Activated naive CD4-positive, alpha-beta T cell treated with anti-CD3 and anti-CD28 coated beads for 36 hours (primary cell): ENCODE measurements at regions not wholly inside any gene's neighbourhood (a gene's known extent, or its start where the extent isn't known, plus 50 kb on each side); places are given as distances from the start of the nearest gene placed in this dataset.

Source experiments
- CTCF ChIA-PET: fragments of 350-600 bp; sonication (Branson Sonifier 250); formaldehyde crosslinking; loops from one replicate; lab custom pipeline; 2021; ENCODE audit warnings: antibody characterized with exemption; lab: Charles Lee
- DNase-seq: peaks from one replicate; pipeline ENCODE4 v3.0.0-alpha.2; 2020
- H3K27ac Mint-ChIP-seq: one replicate; pipeline ENCODE4 v1.8.0; 2021; ENCODE audit warnings: mild to moderate bottlenecking, mixed read lengths
- H3K27me3 Mint-ChIP-seq: one replicate; pipeline ENCODE4 v1.8.0; 2021; ENCODE audit warnings: low read depth, mixed read lengths
- H3K36me3 Mint-ChIP-seq: one replicate; pipeline ENCODE4 v1.8.0; 2021; ENCODE audit warnings: low read depth, mixed read lengths
- H3K4me1 Mint-ChIP-seq: one replicate; pipeline ENCODE4 v1.8.0; 2021; ENCODE audit warnings: low read depth, mixed read lengths
- H3K4me3 Mint-ChIP-seq: one replicate; pipeline ENCODE4 v1.8.0; 2021; ENCODE audit warnings: mild to moderate bottlenecking, moderate library complexity, mixed read lengths
- H3K9me3 Mint-ChIP-seq: one replicate; pipeline ENCODE4 v1.8.0; 2021; ENCODE audit warnings: mixed read lengths
- intact Hi-C: fragments of 100-400 bp; cut with micrococcal nuclease; formaldehyde crosslinking; loops from one replicate; pipeline ENCODE4 v1.15.1; 2023

DNA sequence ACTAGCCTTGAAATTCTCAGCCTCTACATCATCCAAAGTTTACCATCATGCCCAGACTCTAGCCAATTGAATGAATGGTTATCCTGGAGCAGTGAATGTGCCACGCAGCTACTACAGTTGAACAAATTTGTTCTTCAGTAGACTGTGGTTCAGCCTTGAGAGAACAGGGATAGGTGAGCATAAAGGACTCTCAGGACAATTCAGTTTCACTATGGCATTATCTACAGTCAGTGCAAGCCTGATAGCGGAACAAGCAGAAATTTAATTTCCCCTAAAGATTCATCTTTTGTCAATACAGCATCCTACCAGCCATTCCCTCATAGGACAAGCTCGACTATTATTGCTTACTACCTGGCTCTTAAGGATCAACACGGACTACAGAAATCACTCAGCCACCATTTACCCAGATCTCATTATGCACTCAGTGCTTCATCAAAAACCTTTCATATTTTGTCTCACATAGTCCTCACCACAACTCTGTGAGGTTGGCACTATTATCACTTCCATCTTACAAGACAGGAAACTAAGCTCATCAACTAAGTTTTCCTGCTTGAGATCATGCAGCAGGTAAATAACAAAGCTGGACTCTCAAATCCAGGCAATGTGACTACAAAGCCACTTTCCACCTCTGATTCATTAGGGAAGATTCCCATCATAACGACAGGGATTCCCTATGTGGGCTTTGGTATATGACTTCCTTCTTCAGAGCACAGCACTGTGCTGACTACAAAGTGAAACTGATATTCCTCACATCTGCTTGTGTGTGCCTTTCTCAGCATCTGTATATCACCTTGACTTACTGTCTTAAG, 181.5 kb upstream of the ACVR2A start:
- Mint-ChIP-seq H3K36me3 (no peaks in the 10 kb centered on the region), H3K27me3 (no peaks in the 10 kb centered on the region), H3K4me1 (peaks cover 24% of the 10 kb centered on the region), H3K4me3 (peak overlapping the region; percentile 26), H3K27ac (peak overlapping the region; percentile 84), H3K9me3 (no peaks in the 10 kb centered on the region)
- intact Hi-C loops = loop anchor here (1.0 to 5.0 kb wide), 4 partner anchors 33 to 249 kb away; no protein-coding TSS in a partner anchor
- CTCF ChIA-PET = no interaction called here
- DNase-seq = peak; percentile 14

- H3K36me3 Mint-ChIP-seq = no peaks in the 10 kb centered on the region
- no peak overlapping the region for H3K4me3 Mint-ChIP-seq
- no peaks in the 10 kb centered on the region for H3K9me3 Mint-ChIP-seq
- H3K27ac Mint-ChIP-seq = no peak overlapping the region
- peaks cover 24% of the 10 kb centered on the region for H3K4me1 Mint-ChIP-seq
- CTCF ChIA-PET = no interaction called here
- intact Hi-C loops = loop anchor here (5.0 kb wide), 1 partner anchor 250 kb away; no protein-coding TSS in a partner anchor
- DNase-seq = no peak
- no peaks in the 10 kb centered on the region for H3K27me3 Mint-ChIP-seq
These were observed 182.6 kb upstream of the ACVR2A start for GRCh38 chr2:147662221-147662620.

DNA sequence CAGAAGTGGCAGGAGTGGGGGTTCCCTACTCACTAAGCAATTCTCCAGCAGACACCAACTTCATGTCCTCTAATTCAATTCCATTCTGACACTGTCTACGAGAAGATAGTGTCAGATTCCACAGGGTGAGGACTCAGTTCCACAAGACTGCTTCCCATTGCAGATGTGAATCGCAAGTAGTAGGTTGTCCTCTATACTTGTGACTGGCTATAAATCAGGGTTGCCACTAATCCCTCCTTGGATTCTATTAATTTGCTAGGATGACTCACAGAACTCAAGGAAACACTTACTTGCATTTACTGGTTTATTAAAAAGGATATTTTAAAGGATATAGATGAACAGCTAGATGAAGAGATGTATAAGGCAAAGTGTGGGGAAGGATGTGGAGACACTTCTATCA, 184.1 kb upstream of the ACVR2A start:
- Mint-ChIP-seq H3K27me3 (no peaks in the 10 kb centered on the region), H3K36me3 (no peaks in the 10 kb centered on the region), H3K4me1 (peaks cover 24% of the 10 kb centered on the region), H3K4me3 (no peak overlapping the region), H3K9me3 (no peaks in the 10 kb centered on the region), H3K27ac (no peak overlapping the region)
- CTCF ChIA-PET = no interaction called here
- no peak for DNase-seq
- intact Hi-C loops = loop anchor here (5.0 kb wide), 1 partner anchor 252 kb away; no protein-coding TSS in a partner anchor

DNA sequence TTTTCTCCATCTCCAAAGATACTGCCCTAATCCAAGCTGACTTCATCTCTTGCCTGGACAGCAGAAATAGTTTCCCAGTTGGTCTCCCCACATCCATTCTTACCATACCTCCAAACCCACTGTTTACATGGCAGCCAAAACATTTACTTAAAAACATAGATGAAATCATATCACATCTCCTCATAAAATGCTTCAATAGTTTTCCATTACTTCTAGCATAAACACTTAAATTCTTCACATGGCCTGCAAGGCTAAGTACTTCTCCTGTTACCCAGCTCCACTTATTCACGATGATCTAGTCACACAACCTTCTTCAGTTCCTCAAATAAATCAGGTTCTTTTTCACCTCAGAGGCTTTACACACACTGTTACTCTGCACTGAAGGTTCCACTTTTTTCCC, 185.8 kb upstream of the ACVR2A start:
- CTCF ChIA-PET = no interaction called here
- DNase-seq = no peak
- Mint-ChIP-seq H3K4me3 (no peak overlapping the region), H3K27me3 (no peaks in the 10 kb centered on the region), H3K36me3 (no peaks in the 10 kb centered on the region), H3K27ac (no peak overlapping the region), H3K4me1 (peaks cover 22% of the 10 kb centered on the region), H3K9me3 (no peaks in the 10 kb centered on the region)
- intact Hi-C loops = no loop called here

DNA sequence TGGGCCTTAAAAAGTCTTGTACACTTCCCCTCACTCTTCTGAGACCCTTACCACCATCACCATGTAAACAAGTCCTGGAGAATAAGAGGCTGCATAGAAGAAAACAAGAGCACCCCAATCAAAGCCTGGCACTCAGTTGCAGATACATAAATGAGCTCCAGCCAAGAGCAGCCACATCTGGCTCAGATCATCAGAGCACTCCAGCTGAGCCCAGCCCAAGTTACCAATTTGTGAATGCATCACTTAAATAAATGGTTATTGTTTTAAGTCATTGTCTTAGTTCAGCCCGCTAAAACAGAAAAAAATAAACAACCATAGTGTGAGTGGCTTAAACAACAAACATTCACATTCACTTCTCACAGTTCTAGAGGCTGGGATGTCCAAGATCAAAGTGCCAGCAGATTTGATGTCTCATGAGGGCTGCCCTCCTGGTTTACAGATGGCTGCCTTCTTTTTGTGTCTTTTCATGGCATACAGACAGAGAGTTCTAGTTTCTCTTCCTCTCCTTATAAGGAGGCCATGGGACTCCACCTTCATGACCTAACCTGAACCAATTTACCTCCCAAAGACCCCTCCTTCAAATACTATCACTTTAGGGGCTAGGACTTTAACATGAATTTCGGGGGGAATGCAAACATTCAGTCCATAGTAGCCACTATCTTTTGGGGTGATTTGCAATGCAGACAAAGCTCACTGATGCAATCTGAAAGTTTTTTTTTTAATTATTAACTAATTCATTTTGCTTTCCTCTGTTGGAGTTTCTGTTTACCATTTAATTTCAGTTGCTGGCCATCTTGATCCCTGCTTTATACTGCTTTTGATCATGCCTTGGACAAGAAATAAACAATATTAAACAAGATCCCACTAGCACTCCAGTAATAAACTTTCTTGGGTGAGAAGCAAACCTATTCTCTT, 187.5 kb upstream of the ACVR2A start:
- Mint-ChIP-seq H3K4me1 (peaks cover 6% of the 10 kb centered on the region), H3K4me3 (no peak overlapping the region), H3K27me3 (no peaks in the 10 kb centered on the region), H3K36me3 (no peaks in the 10 kb centered on the region), H3K27ac (no peak overlapping the region), H3K9me3 (no peaks in the 10 kb centered on the region)
- CTCF ChIA-PET = no interaction called here
- DNase-seq = no peak
- intact Hi-C loops = no loop called here

- Mint-ChIP-seq H3K4me1 (no peaks in the 10 kb centered on the region), H3K27ac (no peak overlapping the region), H3K9me3 (no peaks in the 10 kb centered on the region), H3K36me3 (no peaks in the 10 kb centered on the region), H3K27me3 (no peaks in the 10 kb centered on the region), H3K4me3 (no peak overlapping the region)
- no peak for DNase-seq
- CTCF ChIA-PET = no interaction called here
- intact Hi-C loops = no loop called here
These were observed 194.8 kb upstream of the ACVR2A start for GRCh38 chr2:147649998-147650397.

DNA sequence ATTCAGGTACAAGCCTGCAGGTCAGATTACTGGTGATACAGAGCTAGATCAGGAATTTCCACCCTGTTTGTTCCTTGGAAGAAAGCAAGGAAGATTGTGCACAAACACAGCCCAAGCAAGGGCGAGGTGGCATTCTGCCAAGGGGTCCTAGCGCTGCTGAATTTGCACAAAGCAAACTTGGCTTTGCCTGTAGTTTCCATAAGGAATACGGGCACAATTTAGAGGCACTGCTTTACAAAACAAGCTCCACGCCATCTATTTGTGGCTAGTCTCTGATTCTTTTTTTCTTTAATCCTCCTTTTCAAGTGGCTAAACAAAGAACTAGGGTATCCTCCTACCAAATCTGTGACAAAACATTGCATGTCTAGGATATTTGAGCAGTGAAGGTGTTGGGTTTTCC, 195.5 kb upstream of the ACVR2A start:
- CTCF ChIA-PET = no interaction called here
- Mint-ChIP-seq H3K4me3 (no peak overlapping the region), H3K36me3 (no peaks in the 10 kb centered on the region), H3K27ac (no peak overlapping the region), H3K4me1 (peaks cover 4% of the 10 kb centered on the region), H3K27me3 (no peaks in the 10 kb centered on the region), H3K9me3 (no peaks in the 10 kb centered on the region)
- intact Hi-C loops = no loop called here
- DNase-seq = no peak

GRCh38 chr2:147648471-147648870, 196.4 kb upstream of the ACVR2A start:
- no peaks in the 10 kb centered on the region for H3K36me3 Mint-ChIP-seq
- H3K27ac Mint-ChIP-seq = no peak overlapping the region

GRCh38 chr2:147647816-147648215, 197.0 kb upstream of the ACVR2A start:
- intact Hi-C loops = no loop called here
- Mint-ChIP-seq H3K4me1 (peaks cover 6% of the 10 kb centered on the region), H3K36me3 (no peaks in the 10 kb centered on the region), H3K9me3 (no peaks in the 10 kb centered on the region), H3K27ac (no peak overlapping the region), H3K27me3 (no peaks in the 10 kb centered on the region), H3K4me3 (no peak overlapping the region)
- DNase-seq = no peak
- CTCF ChIA-PET = no interaction called here

More at GRCh38 chr2:147648471-147648870, 196.4 kb upstream of the ACVR2A start:
- no peaks in the 10 kb centered on the region for H3K9me3 Mint-ChIP-seq
- intact Hi-C loops = no loop called here
- no peak overlapping the region for H3K4me3 Mint-ChIP-seq
- H3K27me3 Mint-ChIP-seq = no peaks in the 10 kb centered on the region
- CTCF ChIA-PET = no interaction called here
- H3K4me1 Mint-ChIP-seq = peaks cover 6% of the 10 kb centered on the region
- DNase-seq = no peak

- H3K27me3 Mint-ChIP-seq = no peaks in the 10 kb centered on the region
- DNase-seq = no peak
- no peak overlapping the region for H3K4me3 Mint-ChIP-seq
- H3K27ac Mint-ChIP-seq = no peak overlapping the region
- intact Hi-C loops = no loop called here
- H3K9me3 Mint-ChIP-seq = no peaks in the 10 kb centered on the region
- no peaks in the 10 kb centered on the region for H3K36me3 Mint-ChIP-seq
- H3K4me1 Mint-ChIP-seq = peaks cover 6% of the 10 kb centered on the region
- CTCF ChIA-PET = no interaction called here
These were observed 197.9 kb upstream of the ACVR2A start for GRCh38 chr2:147646818-147647468.

DNA sequence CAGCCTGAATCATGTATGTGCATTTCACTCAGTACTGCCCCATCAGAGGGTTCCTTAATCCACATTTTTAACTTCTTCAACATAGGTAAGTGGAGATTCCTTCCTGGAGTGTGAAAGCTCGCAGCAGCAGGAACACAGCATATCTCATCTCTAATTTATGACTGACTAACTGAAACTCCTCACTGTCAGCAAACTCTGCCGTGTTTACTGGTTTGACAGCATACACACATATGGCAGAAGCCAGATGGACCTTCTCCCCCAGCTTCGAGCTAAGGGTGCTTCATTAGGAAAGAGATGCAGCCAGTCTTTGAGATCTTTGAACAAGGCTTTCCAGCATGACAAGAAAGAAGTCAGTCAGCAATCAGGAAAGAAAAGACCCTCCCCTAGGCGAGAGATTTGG, 200.3 kb upstream of the ACVR2A start:
- no peaks in the 10 kb centered on the region for H3K9me3 Mint-ChIP-seq
- no peaks in the 10 kb centered on the region for H3K27me3 Mint-ChIP-seq
- CTCF ChIA-PET = interaction anchor here (1.0 kb wide), 1 partner anchor 22 kb away, joined by 3 read pairs; no protein-coding TSS in a partner anchor
- H3K4me3 Mint-ChIP-seq = no peak overlapping the region
- no peak for DNase-seq
- intact Hi-C loops = no loop called here
- H3K4me1 Mint-ChIP-seq = peaks cover 15% of the 10 kb centered on the region
- H3K27ac Mint-ChIP-seq = no peak overlapping the region
- no peaks in the 10 kb centered on the region for H3K36me3 Mint-ChIP-seq

DNA sequence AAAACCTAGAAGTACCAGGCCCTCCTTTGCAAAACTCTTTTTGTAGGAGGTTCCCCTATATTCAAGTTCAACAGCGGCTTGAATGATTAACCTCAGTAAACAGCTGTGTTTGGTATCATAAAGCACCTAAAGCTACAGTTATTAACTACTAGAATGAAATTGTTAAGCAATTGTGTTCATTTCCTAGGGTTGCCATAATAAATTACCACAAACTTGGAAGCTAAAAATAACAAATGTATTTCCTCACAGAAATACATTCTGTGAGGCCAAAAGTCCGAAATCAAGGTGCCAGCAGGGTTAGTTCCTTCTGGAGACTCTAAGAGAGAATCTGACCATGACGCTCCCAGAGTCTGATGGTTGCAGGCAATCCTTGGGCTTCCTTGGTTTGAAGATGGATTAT, 202.1 kb upstream of the ACVR2A start:
- Mint-ChIP-seq H3K27me3 (no peaks in the 10 kb centered on the region), H3K36me3 (no peaks in the 10 kb centered on the region), H3K4me3 (no peak overlapping the region), H3K9me3 (no peaks in the 10 kb centered on the region), H3K4me1 (peaks cover 24% of the 10 kb centered on the region), H3K27ac (no peak overlapping the region)
- intact Hi-C loops = no loop called here
- no peak for DNase-seq
- CTCF ChIA-PET = no interaction called here
